Hepatocyte (in vitro differentiated cells): ENCODE measurements at regions not wholly inside any gene's neighbourhood (a gene's known extent, or its start where the extent isn't known, plus 50 kb on each side); places are given as distances from the start of the nearest gene placed in this dataset.

Experiments used
- CTCF ChIP-seq: fragments of 200-600 bp; sonication (generic); IDR thresholded peaks from 2 replicates; pipeline ENCODE4 v1.5.1; 2016; ENCODE audit warnings: antibody characterized with exemption, mild to moderate bottlenecking; ENCODE audit not compliant: poor library complexity
- EZH2 ChIP-seq: fragments of 200-600 bp; sonication (generic); IDR thresholded peaks from 2 replicates; pipeline ENCODE4 v1.6.1; 2016; ENCODE audit warnings: antibody characterized with exemption, mild to moderate bottlenecking, borderline replicate concordance

GRCh38 chr2:5231287-5231686 lies 460.9 kb upstream of the SOX11 start:
- TF ChIP-seq EZH2 (no peak), CTCF (no peak)
